NCI-H2171 (cell line): ENCODE measurements at regions not wholly inside any gene's neighbourhood (a gene's known extent, or its start where the extent isn't known, plus 50 kb on each side); places are given as distances from the start of the nearest gene placed in this dataset.

Experiments used
- DNase-seq: peaks from one replicate; lab custom pipeline; 2025; lab: John Stamatoyannopoulos, UW

DNA sequence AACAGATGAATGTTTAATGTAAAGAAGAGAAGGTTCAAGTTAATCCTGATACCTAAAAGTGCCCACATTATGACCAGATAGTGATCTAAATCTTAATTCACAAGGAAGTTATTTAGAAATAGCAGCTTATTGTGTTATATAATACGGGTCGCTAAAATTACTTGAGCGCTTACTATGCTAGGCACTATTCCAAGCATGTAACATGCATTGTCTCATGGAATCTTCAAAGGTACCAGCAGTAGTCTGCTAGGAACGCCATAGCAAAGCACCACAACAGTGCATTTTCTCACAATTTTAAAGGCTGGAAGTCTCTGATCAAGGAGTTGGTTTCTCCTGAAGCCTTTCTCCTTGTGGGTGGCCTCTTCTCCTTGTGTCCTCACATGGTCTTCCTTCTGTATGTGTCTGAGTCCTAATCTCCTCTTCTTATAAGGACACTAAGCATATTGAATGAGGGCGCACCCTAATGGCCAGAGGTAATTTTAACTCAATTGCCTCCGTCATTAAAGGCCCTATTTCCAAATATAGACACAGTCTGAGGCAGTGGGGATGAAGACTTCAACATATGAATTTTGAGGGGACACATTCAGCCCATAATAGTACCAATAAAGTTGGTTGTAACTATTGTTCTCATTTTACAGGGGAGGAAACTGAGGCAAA, 118.4 kb downstream of the LRRC30 start:
- no peak for DNase-seq

DNA sequence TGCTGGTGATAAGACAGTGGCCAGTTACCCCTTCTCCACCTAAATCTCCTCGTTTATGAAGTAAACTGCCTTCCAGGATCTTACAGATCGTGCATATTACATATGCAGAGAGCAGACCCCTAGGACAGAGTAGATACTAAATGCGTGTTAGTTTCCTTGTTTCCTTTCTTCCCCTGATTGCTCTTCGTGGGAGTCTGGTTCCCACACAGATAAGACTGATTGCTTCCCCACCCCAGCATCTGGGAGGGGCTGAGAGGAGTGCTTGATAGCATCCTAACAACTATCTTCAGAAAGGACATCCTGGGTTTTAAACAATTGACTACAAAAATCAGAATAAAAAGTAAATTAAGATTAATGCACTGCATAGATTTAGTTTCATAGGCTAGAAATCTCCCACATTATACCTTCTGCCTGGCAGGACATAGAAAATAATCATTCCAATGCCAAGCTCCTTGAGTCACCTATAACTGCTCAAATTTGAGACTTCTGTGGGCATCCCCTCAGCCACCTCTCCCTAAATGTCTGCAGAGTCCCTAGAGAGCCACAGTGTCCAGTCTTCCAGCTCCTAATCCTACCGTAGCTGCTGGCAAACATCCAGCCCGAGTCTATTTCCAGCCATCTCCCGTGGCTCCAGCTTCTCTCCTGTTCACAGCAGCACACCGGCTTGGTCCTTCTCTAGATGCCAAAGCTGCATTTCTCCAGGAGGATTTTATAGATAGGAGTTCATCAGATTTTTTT, 128.3 kb downstream of the LRRC30 start:
- no peak for DNase-seq

DNA sequence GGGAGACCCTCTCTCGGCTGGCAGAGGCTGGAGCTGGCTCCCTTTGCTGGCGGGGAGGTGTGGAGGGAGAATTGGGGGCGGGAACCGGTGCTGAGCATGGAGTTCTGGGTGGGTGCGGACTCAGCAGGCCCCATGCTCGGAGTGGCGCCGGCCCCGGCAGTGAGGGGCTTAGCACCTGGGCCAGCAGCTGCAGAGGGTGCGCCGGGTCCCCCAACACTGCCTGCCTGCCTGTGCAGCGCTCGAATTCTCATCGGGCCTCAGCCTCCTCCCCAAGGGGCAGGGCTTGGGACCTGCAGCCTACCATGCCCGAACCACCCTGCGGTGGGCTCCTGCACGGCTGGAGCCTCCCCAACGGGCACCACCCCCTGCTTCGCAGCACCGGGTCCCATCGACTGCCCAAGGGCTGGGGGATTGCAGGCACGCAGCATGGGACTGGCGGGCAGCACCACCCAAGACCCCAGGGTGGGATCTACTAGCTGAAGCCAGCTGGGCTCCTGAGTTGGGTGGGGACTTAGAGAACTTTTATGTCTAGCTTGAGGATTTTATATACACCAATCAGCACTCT, 129.8 kb downstream of the LRRC30 start:
- no peak for DNase-seq

DNA sequence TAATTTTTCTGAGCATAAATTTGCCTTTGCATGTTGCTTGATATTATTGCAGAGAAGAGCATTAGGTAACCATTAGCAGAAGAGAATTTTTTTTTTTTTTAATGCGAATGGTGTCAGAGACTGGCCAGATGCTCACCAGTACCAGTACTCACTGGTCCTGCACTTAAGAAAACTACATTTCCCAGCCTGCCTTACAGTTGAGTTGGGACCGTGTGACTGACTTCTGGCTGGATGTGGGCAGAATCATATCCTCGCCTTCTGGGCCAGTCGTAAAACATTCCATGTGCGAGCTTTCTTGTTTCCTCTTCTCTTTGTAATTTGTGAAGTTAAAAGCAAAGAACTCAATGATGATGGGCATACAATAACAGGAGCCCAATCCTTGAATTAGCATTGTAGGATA, 132.4 kb downstream of the LRRC30 start:
- no peak for DNase-seq

DNA sequence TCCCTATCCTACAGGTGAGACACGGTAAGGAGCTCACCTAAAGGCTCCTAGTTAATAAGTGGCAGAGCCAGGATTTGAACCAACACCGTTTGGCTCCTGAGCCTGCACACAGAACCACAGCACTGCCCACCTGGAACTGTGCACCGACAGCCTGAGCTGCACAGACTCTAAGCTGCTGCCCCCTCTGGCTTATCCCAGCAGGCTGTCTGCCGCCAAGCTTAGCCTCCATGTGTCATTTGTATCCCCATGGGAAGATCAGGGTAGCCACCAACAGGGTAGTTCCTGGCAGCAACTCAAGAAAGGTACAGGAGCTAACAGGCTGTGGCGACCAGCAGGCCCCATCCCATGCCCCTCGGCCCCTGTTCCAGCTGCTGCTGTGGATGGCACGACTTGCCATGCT, 135.7 kb downstream of the LRRC30 start:
- peak; percentile 8 for DNase-seq

DNA sequence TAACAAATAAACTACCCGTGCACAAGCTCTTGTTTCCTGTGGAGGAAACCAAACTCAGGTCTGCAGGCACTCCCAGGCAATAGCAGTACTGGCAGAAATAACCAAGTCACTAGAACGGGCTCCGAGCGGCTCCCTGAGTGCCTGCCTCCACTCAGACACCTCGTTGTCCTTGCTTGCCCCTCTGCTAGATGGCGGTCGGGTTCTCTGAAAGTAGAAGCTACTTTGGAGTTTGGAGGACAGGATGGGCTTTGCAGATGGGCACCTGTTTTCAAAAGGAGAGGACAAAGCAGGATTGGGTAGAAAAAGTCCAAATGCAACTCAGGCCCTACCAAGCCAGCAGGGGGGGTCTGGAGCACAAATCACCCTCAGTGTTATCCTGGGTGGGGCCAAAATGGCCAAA, 136.4 kb downstream of the LRRC30 start:
- no peak for DNase-seq

DNA sequence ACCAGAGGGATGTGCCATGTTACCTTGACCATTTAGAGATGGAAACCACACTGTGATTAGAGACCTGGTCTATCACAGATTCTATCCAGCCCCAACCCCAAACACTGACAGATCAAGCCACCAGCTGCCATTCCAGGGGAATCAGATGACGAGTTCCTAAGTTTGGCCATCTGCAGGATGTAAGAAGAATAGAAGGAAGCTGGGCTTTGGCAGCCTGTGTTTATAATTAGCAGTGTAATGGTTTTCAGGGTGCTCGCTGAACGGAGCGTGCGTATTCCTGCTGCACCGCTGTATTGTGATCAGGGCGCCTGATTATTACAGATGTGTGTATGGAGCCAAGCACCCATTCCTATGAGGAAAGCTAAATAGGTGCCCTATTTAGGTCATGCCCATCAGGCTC, 138.1 kb downstream of the LRRC30 start:
- DNase-seq, result peak; percentile 15

DNA sequence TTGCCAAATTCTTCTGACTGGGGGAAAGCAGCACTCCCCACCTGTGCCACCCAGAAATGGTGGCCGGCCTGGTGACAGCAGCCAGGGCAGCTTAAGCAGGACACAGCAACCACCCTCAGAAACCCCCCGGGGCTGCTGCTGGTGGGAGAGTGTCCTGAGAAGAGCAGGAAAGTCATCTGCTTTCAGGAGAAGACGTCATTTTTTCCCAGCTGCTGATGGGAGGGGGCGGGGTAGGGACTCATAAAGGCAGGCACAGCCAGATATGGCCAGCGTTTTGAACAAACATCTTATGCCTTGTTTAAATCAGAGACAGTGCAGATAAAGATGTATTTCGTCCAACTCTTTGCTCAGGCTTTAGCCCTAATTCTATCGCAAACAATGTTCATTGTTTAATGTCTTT, 139.5 kb downstream of the LRRC30 start:
- DNase-seq, result no peak

DNA sequence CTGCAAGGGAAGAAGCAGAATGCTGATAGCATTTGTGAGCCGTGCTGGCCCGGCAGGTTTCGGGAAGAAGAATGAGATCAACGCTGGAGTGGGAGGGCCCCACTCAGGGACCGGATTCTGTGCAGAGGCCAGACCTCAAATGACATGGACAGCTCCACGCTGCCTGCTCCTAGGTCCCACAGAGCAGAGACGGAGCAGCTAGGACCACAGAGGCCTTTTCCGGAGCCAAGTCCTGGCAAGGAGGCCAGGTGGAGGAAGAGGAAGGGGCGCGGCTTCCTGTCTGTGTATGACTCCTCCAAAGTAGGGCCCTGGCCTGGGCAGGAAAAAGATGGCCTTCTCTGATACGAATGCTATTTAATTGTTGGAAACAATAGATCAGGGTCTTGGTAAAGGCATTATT, 139.9 kb downstream of the LRRC30 start:
- DNase-seq, result no peak

DNA sequence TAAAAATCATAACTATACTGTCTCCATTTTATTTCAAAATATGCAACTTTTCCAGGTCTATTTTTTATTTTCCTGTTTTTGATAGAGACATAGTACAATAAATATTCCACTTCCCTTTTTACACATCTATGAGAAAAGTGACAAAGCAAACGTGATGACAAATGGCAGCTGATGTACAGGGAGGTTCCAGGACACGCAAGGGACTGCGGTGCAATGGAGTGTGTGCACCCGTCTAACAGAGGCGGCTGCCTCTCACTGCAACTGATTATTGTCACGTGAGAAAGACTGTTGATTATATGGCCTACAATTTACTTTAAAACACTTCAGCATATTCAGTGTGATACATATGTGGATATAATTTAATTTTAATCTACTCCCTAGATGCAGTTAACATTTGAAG, 142.6 kb downstream of the LRRC30 start:
- no peak for DNase-seq

DNA sequence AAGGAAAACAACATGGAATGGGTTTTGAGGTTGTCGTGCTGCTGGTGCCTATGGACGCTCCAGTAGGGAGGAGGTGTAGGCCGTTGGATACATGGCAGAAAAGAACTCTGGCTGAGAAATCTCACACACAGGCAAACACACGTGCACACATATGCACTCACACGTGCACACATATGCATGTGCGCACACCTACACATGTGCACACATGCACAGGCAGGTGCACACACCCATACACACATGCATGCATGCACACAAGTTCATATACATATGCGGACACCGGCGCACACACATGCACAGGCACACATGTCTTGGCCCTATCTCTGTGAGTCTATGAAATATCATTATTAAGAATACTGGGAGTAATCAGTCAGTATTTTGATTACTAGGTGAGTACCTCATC, 150.4 kb downstream of the LRRC30 start:
- DNase-seq, result no peak

DNA sequence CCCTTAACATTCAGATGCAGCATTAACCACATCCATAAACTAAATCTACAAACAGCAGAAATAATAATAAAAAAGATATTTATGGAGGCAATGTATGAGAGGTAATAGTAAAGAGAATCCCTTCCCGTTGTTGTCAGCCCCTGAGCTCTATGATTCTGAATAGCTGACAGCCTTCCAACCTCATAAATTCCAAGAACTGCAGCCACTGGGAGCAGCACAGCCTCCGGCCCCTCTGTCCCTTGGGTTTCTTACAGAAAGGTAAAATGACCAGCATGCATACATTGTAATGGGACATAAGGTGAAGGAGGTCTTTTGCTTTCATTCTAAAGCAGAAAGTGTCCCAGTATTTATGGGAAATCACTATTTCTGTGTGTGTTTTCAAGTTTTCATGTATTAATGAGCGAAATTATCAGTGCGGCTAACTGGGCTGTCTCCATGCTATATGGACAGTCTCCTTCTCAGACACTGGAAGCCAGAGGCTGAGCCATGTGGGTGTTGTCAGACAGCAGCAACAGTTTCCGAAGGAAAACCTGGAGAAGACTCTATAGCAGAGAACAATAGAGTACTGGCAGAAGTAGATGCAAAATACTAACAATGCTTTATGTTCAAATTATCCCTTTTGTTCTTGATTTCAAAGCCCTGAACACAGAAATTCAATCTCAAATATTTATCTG, 151.6 kb downstream of the LRRC30 start:
- DNase-seq, result no peak

DNA sequence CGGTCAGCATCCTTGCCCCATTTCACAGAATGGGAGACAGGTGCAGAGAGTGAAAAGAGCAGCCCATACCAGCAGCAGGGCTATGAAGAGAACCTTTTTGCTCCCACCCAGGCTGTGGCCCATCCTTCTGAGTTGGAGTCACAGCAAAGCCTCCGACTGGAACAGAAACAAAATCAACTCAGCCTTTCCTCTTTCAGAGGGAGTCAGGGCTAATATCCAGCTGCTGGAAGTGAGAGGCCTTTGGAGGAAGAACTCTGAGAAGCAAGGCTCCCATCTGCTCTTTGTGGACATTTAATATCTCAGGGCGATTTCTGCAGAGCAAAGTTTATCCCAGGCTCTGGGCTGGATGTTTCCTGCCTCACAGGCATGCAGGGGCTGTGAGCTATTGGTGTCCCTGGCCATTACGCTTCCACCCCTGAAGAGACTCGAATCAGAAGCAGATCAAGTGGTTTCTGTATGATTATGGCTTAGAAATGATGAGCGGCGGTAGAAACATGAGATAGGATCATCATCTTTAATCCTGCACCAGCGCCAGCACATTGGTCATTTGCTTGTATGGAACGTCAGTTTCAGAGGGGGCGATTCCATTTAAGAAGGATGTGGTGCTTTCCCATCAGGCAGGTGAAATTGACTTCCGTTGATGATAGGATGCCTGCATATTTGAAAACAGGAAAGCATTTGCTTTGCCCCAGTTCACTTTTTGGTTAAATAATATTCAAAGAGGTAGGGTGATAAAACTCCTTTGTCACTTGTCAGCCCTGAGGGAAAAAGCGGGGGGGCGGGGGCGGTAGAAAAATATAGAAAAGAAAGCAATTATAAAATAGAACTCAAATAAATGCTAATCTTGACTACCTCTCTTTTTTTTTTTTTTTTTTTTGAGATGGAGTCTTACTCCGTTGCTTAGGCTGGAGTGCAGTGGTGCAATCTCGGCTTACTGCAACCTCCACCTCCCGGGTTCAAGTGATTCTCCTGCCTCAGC, 152.4 kb downstream of the LRRC30 start:
- DNase-seq, result no peak

DNA sequence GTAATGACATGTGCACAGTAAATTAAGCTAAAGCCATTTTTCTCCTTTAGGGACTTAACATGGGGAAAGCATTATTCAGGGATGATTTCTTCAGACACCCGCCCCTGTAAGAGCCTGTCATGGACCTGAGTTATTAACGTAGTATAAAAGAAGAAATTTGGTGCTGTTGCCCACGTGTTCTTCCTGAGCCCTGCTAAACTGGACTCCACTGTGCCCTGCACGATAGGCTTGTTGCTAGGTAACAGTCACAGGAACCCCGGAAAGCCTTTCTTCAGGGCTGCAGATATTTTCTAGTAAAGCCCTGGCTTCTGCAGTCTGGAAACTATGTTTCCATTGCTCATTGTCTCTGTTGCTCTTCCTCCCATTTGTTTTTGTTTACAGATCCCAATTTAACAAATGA, 157.9 kb downstream of the LRRC30 start:
- DNase-seq, result no peak

DNA sequence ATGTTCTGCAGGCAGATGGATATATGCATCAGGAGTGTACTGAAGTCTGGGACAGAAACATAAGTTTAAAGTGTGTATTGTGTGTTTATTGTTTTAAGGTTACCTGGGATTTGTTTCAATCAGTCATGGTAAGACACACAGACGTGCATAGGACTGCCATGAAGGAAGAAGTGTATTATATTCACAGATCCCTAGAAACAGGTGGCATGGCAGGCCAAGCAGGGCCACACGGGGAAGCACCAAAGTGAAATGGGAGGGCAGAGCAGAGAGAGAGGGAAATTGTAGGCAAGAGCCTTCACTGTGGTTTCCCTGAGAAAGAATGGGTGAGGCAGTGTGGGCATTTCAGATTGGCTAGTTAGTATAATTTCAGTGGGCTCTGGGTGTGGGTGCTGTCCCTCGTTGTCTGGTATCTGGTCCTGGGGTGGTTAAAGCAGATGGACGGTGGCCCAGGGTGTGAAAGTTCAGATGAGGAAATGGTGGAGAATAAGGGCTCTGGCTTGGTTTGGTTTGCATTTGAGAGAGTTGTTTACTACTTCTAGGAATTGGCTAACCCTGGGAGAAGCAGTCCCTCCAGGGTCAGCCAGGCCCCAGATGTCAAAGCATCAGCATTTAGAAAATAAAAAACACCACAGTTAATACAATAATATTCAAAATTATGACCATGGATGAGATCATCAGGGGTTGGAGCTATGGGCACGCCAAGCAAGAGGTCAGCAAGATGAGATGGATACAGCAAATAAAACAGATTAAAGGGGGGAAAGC, 160.0 kb downstream of the LRRC30 start:
- no peak for DNase-seq

DNA sequence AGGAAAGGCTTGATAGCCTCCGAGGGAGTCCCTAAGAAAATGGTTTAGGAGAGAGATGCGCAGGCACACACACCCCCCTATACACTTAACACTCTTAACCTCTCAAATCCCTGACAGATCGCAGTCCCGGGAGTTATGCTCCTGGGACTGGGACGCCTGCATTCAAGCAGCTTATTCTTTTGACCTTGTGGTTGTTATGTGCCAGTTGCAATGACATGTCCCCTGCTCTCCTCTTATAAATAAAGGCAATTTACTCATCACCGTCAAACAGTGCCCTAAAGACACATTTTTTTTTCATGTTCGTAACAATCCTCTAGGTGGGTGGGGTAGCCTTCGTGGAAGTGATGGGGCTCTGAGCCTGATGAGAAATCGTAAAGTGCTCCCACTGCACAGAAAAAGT, 162.2 kb downstream of the LRRC30 start:
- DNase-seq, result no peak

DNA sequence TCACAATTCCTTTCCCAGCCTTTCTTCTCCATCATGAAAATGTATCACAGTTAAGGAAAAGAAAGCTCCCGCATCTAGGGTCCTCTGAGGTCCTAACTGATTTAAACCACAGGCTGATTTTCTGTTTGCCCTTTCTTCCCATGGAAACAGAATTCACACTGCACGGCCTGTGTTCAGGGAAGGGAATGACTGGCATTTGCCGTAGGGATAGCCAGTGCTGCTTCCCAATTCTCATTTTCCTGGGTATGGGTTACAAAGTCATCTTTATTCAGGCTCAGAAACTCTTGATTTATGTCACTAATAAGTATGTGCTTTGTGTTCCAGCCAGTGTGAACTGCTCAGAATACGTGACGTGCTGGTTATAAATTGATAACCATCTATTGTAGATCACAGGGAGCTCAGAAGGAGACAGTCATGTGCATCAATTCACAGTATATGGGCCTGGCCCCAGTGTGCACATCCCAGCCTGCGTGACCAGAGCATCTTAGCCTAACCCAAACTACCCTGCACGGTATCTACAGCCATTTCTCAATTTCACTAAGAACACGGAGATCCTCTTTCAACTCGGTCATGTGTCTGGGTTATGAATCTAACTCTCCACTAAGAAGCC, 163.3 kb downstream of the LRRC30 start:
- DNase-seq, result no peak

DNA sequence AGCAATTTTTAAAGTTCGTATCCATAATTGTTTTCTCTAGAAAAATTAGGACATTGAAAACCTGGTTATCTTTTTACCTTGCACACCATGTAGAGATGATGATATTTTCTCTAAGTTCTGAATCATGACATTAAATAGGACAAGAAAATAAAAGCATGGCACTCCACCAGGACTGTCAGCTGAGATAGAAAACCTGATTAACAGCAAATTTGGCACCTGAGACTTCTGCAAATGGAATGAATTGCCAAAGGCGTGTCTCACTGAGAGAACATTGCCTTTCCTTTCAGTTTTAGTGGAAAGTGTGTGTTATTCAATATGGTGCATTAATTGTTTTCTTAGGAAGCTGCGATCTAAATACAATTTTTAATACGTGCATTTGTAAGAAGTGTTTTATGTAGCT, 164.7 kb downstream of the LRRC30 start:
- no peak for DNase-seq

DNA sequence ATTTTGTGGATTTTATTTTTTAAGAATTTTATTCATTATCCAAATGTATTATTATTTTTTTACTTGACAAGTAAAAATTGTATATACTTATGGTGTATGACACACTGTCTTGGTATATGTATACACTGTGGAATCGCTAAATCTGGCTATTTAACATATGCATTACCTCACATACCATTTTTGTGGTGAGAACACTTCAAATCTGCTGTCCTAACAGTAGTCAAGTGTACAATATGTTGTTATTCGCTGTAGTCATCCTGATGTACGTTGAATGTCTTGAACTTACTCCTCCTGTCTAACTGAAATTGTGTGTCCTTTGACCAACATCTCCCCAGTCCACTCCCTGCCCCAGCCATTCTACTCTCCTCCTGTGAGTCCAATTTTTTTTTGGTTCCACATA, 153.2 kb upstream of the PTPRM start:
- no peak for DNase-seq

DNA sequence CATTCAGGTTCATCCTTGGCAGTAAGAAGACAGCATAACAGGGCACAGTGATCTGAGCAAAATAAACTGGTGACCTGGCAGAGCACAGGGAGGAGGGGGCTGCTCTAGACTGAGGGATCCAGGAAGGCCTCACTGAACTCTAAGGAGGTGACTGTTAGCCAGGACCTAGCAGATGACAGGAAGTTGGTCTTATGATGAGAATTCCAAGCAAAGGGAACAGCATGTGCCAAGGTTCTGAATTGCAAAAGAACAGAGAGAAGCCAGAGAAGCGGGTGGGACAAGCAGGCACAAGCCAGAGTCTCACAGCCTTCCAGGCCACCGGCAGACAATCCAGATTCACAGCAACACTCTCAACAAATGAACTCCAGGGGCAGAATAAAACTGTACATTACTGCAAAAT, 152.7 kb upstream of the PTPRM start:
- DNase-seq, result no peak
